GM12878 (cell line): ENCODE measurements at regions not wholly inside any gene's neighbourhood (a gene's known extent, or its start where the extent isn't known, plus 50 kb on each side); places are given as distances from the start of the nearest gene placed in this dataset.

Experiments used
- ASH2L ChIP-seq: fragments of 300-600, 200-600 bp; sonication (generic); IDR thresholded peaks from 2 replicates; pipeline ENCODE4 v1.6.1; 2017; ENCODE audit warnings: low read depth, mild to moderate bottlenecking, borderline replicate concordance
- JUNB ChIP-seq: IDR thresholded peaks from 2 replicates; pipeline ENCODE4 v1.6.1; 2016; ENCODE audit warnings: antibody characterized with exemption, mild to moderate bottlenecking
- RELA ChIP-seq: fragments of 450-650 bp; IDR thresholded peaks from 2 replicates; pipeline ENCODE4 v1.8.0; 2014; ENCODE audit warnings: borderline replicate concordance; ENCODE audit not compliant: partially characterized antibody
- TAF1 ChIP-seq: IDR thresholded peaks from 2 replicates; pipeline ENCODE4 v1.6.1; 2011; ENCODE audit warnings: mild to moderate bottlenecking, low read depth, low read length, borderline replicate concordance
- TF ChIP-seq, protein P1 (sequence below), 3 experiments: IDR thresholded peaks in 2 of 3; conservative IDR thresholded peaks in 1 of 3; 2 replicates each; pipeline ENCODE4 v1.5.1; 2011; ENCODE audit warnings: low read depth in 3 of 3, low read length in 3 of 3, mild to moderate bottlenecking in 3 of 3, control low read depth in 2 of 3, moderate library complexity in 2 of 3, inconsistent platforms in 1 of 3, mixed read lengths in 1 of 3; ENCODE audit not compliant: control insufficient read depth in 2 of 3, insufficient read depth in 1 of 3; ENCODE audit errors: extremely low read depth in 1 of 3
- TF ChIP-seq, protein P2 (sequence below): fragments of 450-650 bp; formaldehyde crosslinking; IDR thresholded peaks from 2 replicates; pipeline ENCODE4 v1.4.0; 2020; ENCODE audit warnings: mild to moderate bottlenecking, moderate library complexity

DNA sequence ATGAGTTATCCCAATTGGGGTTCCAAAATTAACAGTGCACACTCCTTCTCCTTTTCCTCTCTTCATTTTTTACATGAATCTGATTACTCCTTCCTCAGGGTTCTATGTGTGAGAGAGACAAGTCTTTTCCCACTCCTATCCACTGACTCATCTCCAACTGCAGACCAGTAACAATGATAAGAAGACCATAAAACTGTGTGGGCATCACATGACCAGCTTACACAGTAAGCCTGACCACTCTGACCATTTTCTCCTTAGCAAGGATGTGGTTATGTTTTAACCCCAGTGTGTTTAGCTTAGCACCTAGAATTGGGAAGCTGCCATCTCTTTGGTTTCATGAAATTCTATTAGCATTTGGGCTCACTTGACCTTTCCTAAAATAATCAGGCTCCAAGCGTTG lies 145.0 kb upstream of the CALCR start:
- no peak for TF ChIP-seq RELA
- TF ChIP-seq, protein P1, sequence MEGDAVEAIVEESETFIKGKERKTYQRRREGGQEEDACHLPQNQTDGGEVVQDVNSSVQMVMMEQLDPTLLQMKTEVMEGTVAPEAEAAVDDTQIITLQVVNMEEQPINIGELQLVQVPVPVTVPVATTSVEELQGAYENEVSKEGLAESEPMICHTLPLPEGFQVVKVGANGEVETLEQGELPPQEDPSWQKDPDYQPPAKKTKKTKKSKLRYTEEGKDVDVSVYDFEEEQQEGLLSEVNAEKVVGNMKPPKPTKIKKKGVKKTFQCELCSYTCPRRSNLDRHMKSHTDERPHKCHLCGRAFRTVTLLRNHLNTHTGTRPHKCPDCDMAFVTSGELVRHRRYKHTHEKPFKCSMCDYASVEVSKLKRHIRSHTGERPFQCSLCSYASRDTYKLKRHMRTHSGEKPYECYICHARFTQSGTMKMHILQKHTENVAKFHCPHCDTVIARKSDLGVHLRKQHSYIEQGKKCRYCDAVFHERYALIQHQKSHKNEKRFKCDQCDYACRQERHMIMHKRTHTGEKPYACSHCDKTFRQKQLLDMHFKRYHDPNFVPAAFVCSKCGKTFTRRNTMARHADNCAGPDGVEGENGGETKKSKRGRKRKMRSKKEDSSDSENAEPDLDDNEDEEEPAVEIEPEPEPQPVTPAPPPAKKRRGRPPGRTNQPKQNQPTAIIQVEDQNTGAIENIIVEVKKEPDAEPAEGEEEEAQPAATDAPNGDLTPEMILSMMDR (IDR thresholded peaks at IDR 0.05 in 2 of 3, conservative IDR thresholded peaks at IDR 0.05 in 1 of 3; ENCODE audit: control insufficient read depth in 2 of 3, extremely low read depth in 1 of 3, insufficient read depth in 1 of 3, low read depth in 3 of 3, low read length in 3 of 3) = no peak
- no peak for TF ChIP-seq ASH2L
- TF ChIP-seq, protein P2, sequence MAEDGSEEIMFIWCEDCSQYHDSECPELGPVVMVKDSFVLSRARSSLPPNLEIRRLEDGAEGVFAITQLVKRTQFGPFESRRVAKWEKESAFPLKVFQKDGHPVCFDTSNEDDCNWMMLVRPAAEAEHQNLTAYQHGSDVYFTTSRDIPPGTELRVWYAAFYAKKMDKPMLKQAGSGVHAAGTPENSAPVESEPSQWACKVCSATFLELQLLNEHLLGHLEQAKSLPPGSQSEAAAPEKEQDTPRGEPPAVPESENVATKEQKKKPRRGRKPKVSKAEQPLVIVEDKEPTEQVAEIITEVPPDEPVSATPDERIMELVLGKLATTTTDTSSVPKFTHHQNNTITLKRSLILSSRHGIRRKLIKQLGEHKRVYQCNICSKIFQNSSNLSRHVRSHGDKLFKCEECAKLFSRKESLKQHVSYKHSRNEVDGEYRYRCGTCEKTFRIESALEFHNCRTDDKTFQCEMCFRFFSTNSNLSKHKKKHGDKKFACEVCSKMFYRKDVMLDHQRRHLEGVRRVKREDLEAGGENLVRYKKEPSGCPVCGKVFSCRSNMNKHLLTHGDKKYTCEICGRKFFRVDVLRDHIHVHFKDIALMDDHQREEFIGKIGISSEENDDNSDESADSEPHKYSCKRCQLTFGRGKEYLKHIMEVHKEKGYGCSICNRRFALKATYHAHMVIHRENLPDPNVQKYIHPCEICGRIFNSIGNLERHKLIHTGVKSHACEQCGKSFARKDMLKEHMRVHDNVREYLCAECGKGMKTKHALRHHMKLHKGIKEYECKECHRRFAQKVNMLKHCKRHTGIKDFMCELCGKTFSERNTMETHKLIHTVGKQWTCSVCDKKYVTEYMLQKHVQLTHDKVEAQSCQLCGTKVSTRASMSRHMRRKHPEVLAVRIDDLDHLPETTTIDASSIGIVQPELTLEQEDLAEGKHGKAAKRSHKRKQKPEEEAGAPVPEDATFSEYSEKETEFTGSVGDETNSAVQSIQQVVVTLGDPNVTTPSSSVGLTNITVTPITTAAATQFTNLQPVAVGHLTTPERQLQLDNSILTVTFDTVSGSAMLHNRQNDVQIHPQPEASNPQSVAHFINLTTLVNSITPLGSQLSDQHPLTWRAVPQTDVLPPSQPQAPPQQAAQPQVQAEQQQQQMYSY = no peak
- TF ChIP-seq TAF1 = no peak
- TF ChIP-seq JUNB = no peak
